Ishikawa (cell line): ENCODE measurements at regions not wholly inside any gene's neighbourhood (a gene's known extent, or its start where the extent isn't known, plus 50 kb on each side); places are given as distances from the start of the nearest gene placed in this dataset.

Experiments
- CEBPB ChIP-seq: IDR thresholded peaks from 2 replicates; pipeline ENCODE4 v1.6.1; 2012
- CREB1 ChIP-seq: IDR thresholded peaks from 2 replicates; pipeline ENCODE4 v1.6.1; 2012; ENCODE audit warnings: low read depth
- EGR1 ChIP-seq: IDR thresholded peaks from 2 replicates; pipeline ENCODE4 v1.6.1; 2012
- EP300 ChIP-seq: IDR thresholded peaks from 2 replicates; pipeline ENCODE4 v1.6.1; 2012; ENCODE audit warnings: borderline replicate concordance
- FOXM1 ChIP-seq: IDR thresholded peaks from 2 replicates; pipeline ENCODE4 v1.6.1; 2012; ENCODE audit warnings: low read depth, borderline replicate concordance
- MAX ChIP-seq: IDR thresholded peaks from 2 replicates; pipeline ENCODE4 v1.6.1; 2012
- NFIC ChIP-seq: IDR thresholded peaks from 2 replicates; pipeline ENCODE4 v1.6.1; 2012
- RAD21 ChIP-seq: IDR thresholded peaks from 2 replicates; pipeline ENCODE4 v1.6.1; 2012; ENCODE audit warnings: low read depth
- REST ChIP-seq: IDR thresholded peaks from 2 replicates; pipeline ENCODE4 v1.6.1; 2012; ENCODE audit warnings: low read depth, mild to moderate bottlenecking
- TAF1 ChIP-seq: IDR thresholded peaks from 2 replicates; pipeline ENCODE4 v1.6.1; 2012; ENCODE audit warnings: low read depth, mild to moderate bottlenecking
- TCF12 ChIP-seq: IDR thresholded peaks from 2 replicates; pipeline ENCODE4 v1.6.1; 2012; ENCODE audit warnings: low read depth
- TEAD4 ChIP-seq: IDR thresholded peaks from 2 replicates; pipeline ENCODE4 v1.6.1; 2012
- USF1 ChIP-seq: IDR thresholded peaks from 2 replicates; pipeline ENCODE4 v1.6.1; 2012
- YY1 ChIP-seq: IDR thresholded peaks from 2 replicates; pipeline ENCODE4 v1.6.1; 2012; ENCODE audit warnings: low read depth
- ZBTB7A ChIP-seq: IDR thresholded peaks from 2 replicates; pipeline ENCODE4 v1.6.1; 2012; ENCODE audit warnings: low read depth

GRCh38 chr14:94697773-94698556, 71.9 kb downstream of the GSC start:
- TF ChIP-seq TEAD4 (no peak), EP300 (no peak), YY1 (no peak), EGR1 (no peak), CREB1 (no peak), TAF1 (no peak), REST (no peak), USF1 (no peak), NFIC (no peak), TCF12 (no peak), FOXM1 (no peak), MAX (no peak), CEBPB (no peak)

- TF ChIP-seq TEAD4 = no peak
- TF ChIP-seq MAX = no peak
- TF ChIP-seq FOXM1 = no peak
- no peak for TF ChIP-seq CREB1
- TF ChIP-seq USF1 = no peak
- no peak for TF ChIP-seq RAD21
- no peak for TF ChIP-seq TCF12
- no peak for TF ChIP-seq ZBTB7A
- TF ChIP-seq TAF1 = no peak
- no peak for TF ChIP-seq CEBPB
Measured at GRCh38 chr14:94696518-94696917, 73.4 kb downstream of the GSC start.

- TF ChIP-seq MAX (no peak), EGR1 (no peak), EP300 (no peak), REST (no peak), CREB1 (no peak), FOXM1 (no peak), TCF12 (no peak), TEAD4 (no peak), CEBPB (no peak), ZBTB7A (no peak), TAF1 (no peak), YY1 (no peak), RAD21 (no peak), NFIC (no peak), USF1 (no peak)
Measured at GRCh38 chr14:94695231-94695630, 74.7 kb downstream of the GSC start.

- TF ChIP-seq USF1 = no peak
Measured at GRCh38 chr14:94691660-94692034, 78.3 kb downstream of the GSC start.

GRCh38 chr14:94690896-94691659, 78.8 kb downstream of the GSC start:
- no peak for TF ChIP-seq TAF1
- TF ChIP-seq NFIC = no peak
- TF ChIP-seq EP300 = no peak
- TF ChIP-seq MAX = no peak
- no peak for TF ChIP-seq TCF12
- no peak for TF ChIP-seq CEBPB
- TF ChIP-seq USF1 = no peak
- TF ChIP-seq TEAD4 = no peak
- no peak for TF ChIP-seq EGR1
- no peak for TF ChIP-seq REST
- TF ChIP-seq RAD21 = no peak
- TF ChIP-seq FOXM1 = no peak
